Trophoblast cell (in vitro differentiated cells and primary cell): ENCODE measurements at regions not wholly inside any gene's neighbourhood (a gene's known extent, or its start where the extent isn't known, plus 50 kb on each side); places are given as distances from the start of the nearest gene placed in this dataset.

Experiments used
- DNase-seq, 2 donors: peaks; one replicate each; pipeline ENCODE4 v3.0.0-alpha.2; 2016
- H2AFZ ChIP-seq: 2 replicates; pipeline ENCODE4 v1.6.1; 2013; ENCODE audit warnings: low read length, moderate library complexity, mild to moderate bottlenecking; ENCODE audit not compliant: insufficient read depth, poor library complexity
- H2AK5ac ChIP-seq: 2 replicates; pipeline ENCODE4 v1.6.1; 2013; ENCODE audit warnings: mild to moderate bottlenecking, low read length
- H2BK120ac ChIP-seq: 2 replicates; pipeline ENCODE4 v1.6.1; 2013; ENCODE audit warnings: low read length, mild to moderate bottlenecking, moderate library complexity; ENCODE audit not compliant: insufficient read depth, poor library complexity
- H2BK12ac ChIP-seq: 2 replicates; pipeline ENCODE4 v1.6.1; 2013; ENCODE audit warnings: mild to moderate bottlenecking, low read length, moderate library complexity
- H2BK5ac ChIP-seq: 2 replicates; pipeline ENCODE4 v1.6.1; 2013; ENCODE audit warnings: low read length, low read depth, moderate library complexity, mild to moderate bottlenecking; ENCODE audit not compliant: poor library complexity
- H3K14ac ChIP-seq: 2 replicates; pipeline ENCODE4 v1.6.1; 2013; ENCODE audit warnings: mild to moderate bottlenecking, low read length
- H3K18ac ChIP-seq: 2 replicates; pipeline ENCODE4 v1.6.1; 2013; ENCODE audit warnings: mild to moderate bottlenecking, low read length
- H3K23ac ChIP-seq: 2 replicates; pipeline ENCODE4 v1.6.1; 2013; ENCODE audit warnings: low read length
- H3K27ac ChIP-seq: 2 replicates; pipeline ENCODE4 v1.5.1; 2013; ENCODE audit warnings: low read depth, mild to moderate bottlenecking, inconsistent platforms, low read length, moderate library complexity
- H3K27me3 ChIP-seq: 2 replicates; pipeline ENCODE4 v1.6.1; 2013; ENCODE audit warnings: inconsistent platforms, mild to moderate bottlenecking, low read length, moderate library complexity; ENCODE audit not compliant: insufficient read depth
- H3K36me3 ChIP-seq, 2 experiments: 1 replicate in 1 of 2; 2 replicates in 1 of 2; pipeline ENCODE4 v1.6.1; 2013; ENCODE audit warnings: low read length in 2 of 2, mild to moderate bottlenecking in 2 of 2, moderate library complexity in 1 of 2; ENCODE audit not compliant: insufficient read depth in 2 of 2, control insufficient read depth in 1 of 2
- H3K4ac ChIP-seq: 2 replicates; pipeline ENCODE4 v1.6.1; 2013; ENCODE audit warnings: low read depth, mild to moderate bottlenecking, low read length, moderate library complexity
- H3K4me1 ChIP-seq, 2 experiments: 1 replicate in 1 of 2; 2 replicates in 1 of 2; pipeline ENCODE4 v1.6.1; 2013; ENCODE audit warnings: low read length in 2 of 2, mild to moderate bottlenecking in 2 of 2, moderate library complexity in 1 of 2; ENCODE audit not compliant: insufficient read depth in 2 of 2, control insufficient read depth in 1 of 2
- H3K4me2 ChIP-seq: 2 replicates; pipeline ENCODE4 v1.6.1; 2013; ENCODE audit warnings: inconsistent platforms, mild to moderate bottlenecking, low read length, moderate library complexity
- H3K4me3 ChIP-seq: 2 replicates; pipeline ENCODE4 v1.5.1; 2013; ENCODE audit warnings: mild to moderate bottlenecking, low read depth, low read length, inconsistent platforms
- H3K79me1 ChIP-seq: one replicate; pipeline ENCODE4 v1.6.1; 2013; ENCODE audit warnings: low read length
- H3K79me2 ChIP-seq: 2 replicates; pipeline ENCODE4 v1.6.1; 2013; ENCODE audit warnings: low read length, mild to moderate bottlenecking; ENCODE audit not compliant: control insufficient read depth, insufficient read depth, poor library complexity
- H3K9ac ChIP-seq: 2 replicates; pipeline ENCODE4 v1.6.1; 2013; ENCODE audit warnings: mild to moderate bottlenecking, low read length
- H3K9me3 ChIP-seq: 2 replicates; pipeline ENCODE4 v1.6.1; 2013; ENCODE audit warnings: low read depth, mild to moderate bottlenecking, control low read depth, inconsistent platforms, low read length; ENCODE audit not compliant: insufficient read depth
- H4K12ac ChIP-seq: 2 replicates; pipeline ENCODE4 v1.6.1; 2013; ENCODE audit warnings: low read depth, mild to moderate bottlenecking, low read length, moderate library complexity
- H4K8ac ChIP-seq: 2 replicates; pipeline ENCODE4 v1.6.1; 2013; ENCODE audit warnings: low read depth, mild to moderate bottlenecking, low read length, moderate library complexity
- H4K91ac ChIP-seq: one replicate; pipeline ENCODE4 v1.6.1; 2013; ENCODE audit warnings: low read depth, mild to moderate bottlenecking, low read length, moderate library complexity
- WGBS: extraction: QIAGEN DNeasy Blood & Tissue Kit; methylation state at CpG from one replicate; pipeline ENCODE4 v1.1.7; 2013; ENCODE audit warnings: missing lambda C conversion rate; ENCODE audit not compliant: insufficient read length, insufficient coverage; ENCODE audit errors: extremely low coverage; 5-methylcytosine and 5-hydroxymethylcytosine counted together

- Histone ChIP-seq H3K9ac (no peak overlapping the region), H2BK5ac (no peak overlapping the region), H3K14ac (no peak overlapping the region), H3K27me3 (no peaks in the 10 kb centered on the region), H3K23ac (no peak overlapping the region), H3K4me1 (no peaks in the 10 kb centered on the region), H2AFZ (no peak overlapping the region), H3K27ac (no peak overlapping the region), H3K4ac (no peak overlapping the region), H3K36me3 (no peaks in the 10 kb centered on the region), H3K9me3 (peaks cover 2% of the 10 kb centered on the region), H3K18ac (no peak overlapping the region), H3K4me3 (no peak overlapping the region), H2BK12ac (no peak overlapping the region), H3K79me2 (no peaks in the 10 kb centered on the region), H2BK120ac (no peak overlapping the region), H4K8ac (no peak overlapping the region), H2AK5ac (no peak overlapping the region), H4K12ac (no peak overlapping the region), H4K91ac (no peak overlapping the region), H3K4me2 (no peak overlapping the region), H3K79me1 (no peaks in the 10 kb centered on the region)
- WGBS: no CpG with 5 or more reads among the region's 2 CpGs
- no peak for DNase-seq
Measured at GRCh38 chr4:117156806-117157205, 71.4 kb upstream of the TRAM1L1 start.

GRCh38 chr4:117157360-117157759, 72.0 kb upstream of the TRAM1L1 start:
- Histone ChIP-seq H2BK120ac (no peak overlapping the region), H3K36me3 (no peaks in the 10 kb centered on the region), H2BK5ac (no peak overlapping the region), H3K27ac (no peak overlapping the region), H3K4ac (no peak overlapping the region), H3K18ac (no peak overlapping the region), H2AFZ (no peak overlapping the region), H3K79me1 (no peaks in the 10 kb centered on the region), H3K14ac (no peak overlapping the region), H3K9ac (no peak overlapping the region), H3K79me2 (no peaks in the 10 kb centered on the region), H2AK5ac (no peak overlapping the region), H3K9me3 (peaks cover 4% of the 10 kb centered on the region), H3K4me3 (no peak overlapping the region), H4K8ac (no peak overlapping the region), H4K91ac (no peak overlapping the region), H2BK12ac (no peak overlapping the region), H3K23ac (no peak overlapping the region), H3K4me2 (no peak overlapping the region), H3K27me3 (no peaks in the 10 kb centered on the region), H3K4me1 (no peaks in the 10 kb centered on the region), H4K12ac (no peak overlapping the region)
- no peak for DNase-seq

- Histone ChIP-seq H4K91ac (no peak overlapping the region), H3K4me1 (no peaks in the 10 kb centered on the region), H3K9ac (no peak overlapping the region), H3K27me3 (no peaks in the 10 kb centered on the region), H3K4me3 (no peak overlapping the region), H3K14ac (no peak overlapping the region), H2BK12ac (no peak overlapping the region), H3K4ac (no peak overlapping the region), H3K18ac (no peak overlapping the region), H3K27ac (no peak overlapping the region), H3K4me2 (no peak overlapping the region), H2BK120ac (no peak overlapping the region), H2AFZ (no peak overlapping the region), H4K12ac (no peak overlapping the region), H3K9me3 (peaks cover 2% of the 10 kb centered on the region), H3K23ac (no peak overlapping the region), H3K79me1 (no peaks in the 10 kb centered on the region), H3K36me3 (no peaks in the 10 kb centered on the region), H2AK5ac (no peak overlapping the region), H4K8ac (no peak overlapping the region), H3K79me2 (no peaks in the 10 kb centered on the region), H2BK5ac (no peak overlapping the region)
- no CpG with 5 or more reads among the region's 3 CpGs for WGBS
- DNase-seq: no peak
Measured at GRCh38 chr4:117162976-117163375, 77.6 kb upstream of the TRAM1L1 start.

GRCh38 chr4:117164338-117164737, 79.0 kb upstream of the TRAM1L1 start:
- no peaks in the 10 kb centered on the region for H3K27me3 ChIP-seq
- no peak overlapping the region for H3K27ac ChIP-seq

More at GRCh38 chr4:117164338-117164737, 79.0 kb upstream of the TRAM1L1 start:
- WGBS: no CpG with 5 or more reads among the region's 1 CpG
- H2AFZ ChIP-seq: no peak overlapping the region
- H3K4ac ChIP-seq: no peak overlapping the region
- no peak overlapping the region for H4K91ac ChIP-seq
- H3K79me1 ChIP-seq: no peaks in the 10 kb centered on the region
- no peak overlapping the region for H3K9ac ChIP-seq
- H3K36me3 ChIP-seq: no peaks in the 10 kb centered on the region
- no peak overlapping the region for H3K4me2 ChIP-seq
- H2AK5ac ChIP-seq: no peak overlapping the region
- no peak overlapping the region for H4K12ac ChIP-seq
- H3K79me2 ChIP-seq: no peaks in the 10 kb centered on the region
- DNase-seq: no peak
- H3K4me1 ChIP-seq: no peaks in the 10 kb centered on the region
- no peak overlapping the region for H4K8ac ChIP-seq
- H2BK5ac ChIP-seq: no peak overlapping the region
- no peak overlapping the region for H2BK120ac ChIP-seq
- no peak overlapping the region for H3K18ac ChIP-seq
- H3K14ac ChIP-seq: no peak overlapping the region
- no peak overlapping the region for H3K4me3 ChIP-seq
- H3K9me3 ChIP-seq: peaks cover 2% of the 10 kb centered on the region
- no peak overlapping the region for H2BK12ac ChIP-seq
- H3K23ac ChIP-seq: no peak overlapping the region
